NCI-H2029 treated with DMSO at 0.1 percent for 48 hours (cell line): ENCODE measurements at regions not wholly inside any gene's neighbourhood (a gene's known extent, or its start where the extent isn't known, plus 50 kb on each side); places are given as distances from the start of the nearest gene placed in this dataset.
"Not testable (repeated sequence)": the region's sequence is repeated elsewhere in the genome, so short reads cannot be mapped to it uniquely, and the experiment has no call there.

ENCODE experiments used
- DNase-seq: peaks from one replicate; lab custom pipeline; 2025; lab: John Stamatoyannopoulos, UW

GRCh38 chr18:37844209-37844970, 278.8 kb upstream of the CELF4 start:
- no peak for DNase-seq

- DNase-seq, result no peak
Measured at GRCh38 chr18:37838083-37838482, 272.5 kb upstream of the CELF4 start.

DNA sequence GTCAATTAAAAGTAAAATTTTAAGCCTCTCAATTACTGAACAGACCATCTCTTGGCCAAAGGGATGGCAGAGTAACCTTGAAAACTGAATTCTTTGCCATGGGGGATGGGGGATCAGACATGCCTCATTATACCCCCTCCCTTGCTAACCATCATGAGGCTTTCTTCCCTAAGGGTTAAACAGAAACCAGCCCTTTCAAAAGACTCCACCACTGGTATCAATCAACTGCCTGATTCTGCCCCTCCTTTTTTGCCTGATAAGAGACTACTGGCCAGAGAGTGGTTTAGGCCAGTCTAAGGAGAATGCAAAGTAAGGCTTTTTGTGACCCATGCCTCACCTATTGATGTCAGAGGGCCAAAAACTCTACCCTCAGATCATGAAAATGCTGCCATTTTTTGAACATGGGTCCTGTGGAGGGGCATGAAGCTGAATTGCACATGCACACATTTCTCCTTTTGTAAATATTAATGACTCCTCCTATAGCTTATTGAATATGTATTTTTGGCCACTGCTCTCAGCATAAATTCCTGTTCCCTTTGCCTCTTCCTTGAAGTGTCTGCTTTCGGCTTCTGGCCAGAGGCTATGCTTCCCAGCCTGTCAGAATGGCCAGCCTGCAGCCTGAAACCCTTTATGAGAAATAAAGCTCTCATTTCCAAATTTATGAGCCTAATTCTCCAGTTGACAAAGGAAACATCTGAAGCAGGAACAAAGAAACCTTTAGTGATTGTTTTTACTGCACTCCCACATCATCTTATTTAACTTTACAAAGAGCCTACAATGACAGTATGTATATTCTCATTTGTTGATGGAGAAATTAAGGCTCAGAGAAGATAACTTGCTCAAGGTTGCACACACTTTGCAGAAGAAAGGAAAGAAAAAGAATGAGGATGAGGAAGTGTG, 270.7 kb upstream of the CELF4 start:
- no peak for DNase-seq

GRCh38 chr18:37832010-37832695, 266.6 kb upstream of the CELF4 start:
- DNase-seq, result not testable (repeated sequence)

DNA sequence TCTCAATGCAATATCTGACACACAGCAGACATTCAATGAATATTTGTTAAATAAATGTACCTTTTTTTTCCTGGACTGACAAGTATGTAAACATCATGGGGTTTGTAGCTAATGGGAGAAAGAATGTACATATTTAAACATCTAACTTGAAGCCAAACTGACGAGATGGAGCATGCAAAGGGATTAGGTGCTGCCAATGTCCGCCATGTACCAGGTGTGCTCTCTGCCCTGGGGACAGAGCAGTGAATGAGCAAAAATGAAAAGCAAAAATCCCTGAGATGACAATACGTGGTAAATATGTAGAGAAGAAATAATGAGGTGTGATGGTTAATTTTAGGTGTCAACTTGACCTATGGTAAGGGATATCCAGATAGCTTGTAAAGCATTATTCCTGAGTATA, 247.4 kb upstream of the CELF4 start:
- DNase-seq, result no peak

DNA sequence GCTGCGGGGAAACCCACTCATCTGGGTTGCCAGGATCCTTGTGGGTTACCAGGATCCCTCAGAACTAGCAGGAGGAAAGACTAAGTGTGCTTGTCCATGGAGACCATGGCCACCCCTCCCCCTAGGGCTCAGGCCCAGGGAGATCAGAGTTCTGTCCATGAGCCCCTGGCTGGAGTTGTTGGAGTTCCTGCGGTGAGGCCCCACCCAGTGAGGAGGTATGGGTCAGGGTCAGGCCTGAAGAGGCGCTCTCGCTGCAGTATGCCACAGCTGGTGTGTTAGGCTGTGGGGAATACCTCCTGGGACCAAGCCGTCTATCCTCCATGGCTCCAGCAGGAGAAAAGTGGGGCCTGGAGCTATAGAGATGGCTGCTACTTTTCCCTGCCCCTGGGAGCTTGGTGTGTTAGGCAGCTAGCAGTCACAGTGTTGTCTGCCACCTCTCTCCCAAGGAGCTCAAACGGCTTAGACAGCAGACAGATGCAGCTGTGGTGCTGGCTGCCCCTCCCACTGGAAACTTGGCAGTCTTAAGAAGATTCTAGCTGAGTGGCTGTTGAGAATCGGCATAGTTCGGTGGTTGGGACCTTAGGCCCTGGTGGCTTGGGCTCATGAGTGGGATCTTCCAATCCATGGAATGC, 240.3 kb upstream of the CELF4 start:
- DNase-seq, result no peak

DNA sequence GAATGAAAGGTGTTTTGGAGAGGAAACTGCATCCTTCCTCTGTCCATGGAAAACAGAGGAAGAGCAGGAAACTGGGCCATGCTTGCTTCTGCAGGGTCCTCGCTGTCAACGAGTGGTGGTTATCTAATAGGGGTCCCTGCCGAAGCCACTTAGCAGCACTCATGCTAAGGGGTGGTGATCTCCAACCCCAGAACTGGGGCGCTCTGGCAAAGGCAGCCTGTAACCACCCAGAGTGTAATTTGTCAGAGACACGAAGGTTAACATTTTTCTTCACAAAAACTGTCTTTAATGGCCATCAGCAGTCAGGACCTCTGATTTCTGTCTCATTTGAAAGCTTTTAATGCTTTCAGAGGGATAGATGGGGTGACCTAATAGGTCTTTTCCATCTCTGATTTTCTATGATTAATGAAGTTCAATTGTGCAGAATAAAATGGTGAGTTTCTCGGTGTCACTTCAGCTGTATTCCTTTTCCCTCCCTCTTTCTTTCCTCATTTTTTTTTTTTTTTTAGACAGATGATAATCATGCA, 231.3 kb upstream of the CELF4 start:
- no peak for DNase-seq

DNA sequence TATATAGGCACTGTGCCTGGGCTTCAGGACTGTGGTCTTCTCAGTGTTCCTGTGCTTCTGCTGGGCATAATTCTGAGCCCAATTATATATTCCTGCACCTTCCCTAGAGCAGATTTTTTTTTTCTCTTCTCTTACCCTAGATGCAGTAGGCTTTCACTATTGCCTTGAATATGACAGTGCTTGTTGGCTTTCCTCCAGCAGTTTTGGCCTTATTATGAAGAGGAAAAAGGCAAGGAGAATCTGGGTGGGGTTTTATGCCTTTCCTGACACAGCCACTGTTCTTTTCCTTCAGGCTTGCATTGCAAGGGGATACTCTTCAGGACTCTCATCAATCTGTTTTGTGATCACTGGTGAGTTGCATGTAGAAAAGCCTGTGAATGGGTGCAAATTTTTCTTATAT, 221.9 kb upstream of the CELF4 start:
- no peak for DNase-seq

DNA sequence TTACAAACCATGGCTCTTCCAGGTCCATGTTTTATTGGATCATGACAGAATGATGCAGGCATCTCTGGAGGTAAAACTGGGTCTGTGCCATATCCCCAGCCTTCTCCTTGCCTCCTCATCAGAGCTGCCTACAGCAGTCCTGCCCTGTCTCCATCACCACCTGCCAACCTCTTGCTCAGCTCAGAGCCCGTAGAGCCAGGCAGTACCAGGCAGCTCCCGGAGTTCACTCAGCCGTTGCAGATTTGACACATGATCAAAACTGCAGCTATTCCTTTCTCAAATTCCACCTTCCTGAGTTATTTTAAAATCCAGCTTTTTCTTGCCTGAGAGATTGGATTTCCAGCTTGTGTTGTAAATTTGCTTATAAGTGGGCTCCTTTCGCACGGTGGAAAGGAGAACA, 218.2 kb upstream of the CELF4 start:
- DNase-seq, result no peak

GRCh38 chr18:37779220-37779619, 213.6 kb upstream of the CELF4 start:
- DNase-seq, result no peak

- DNase-seq, result no peak
Measured at GRCh38 chr18:37778417-37779165, 213.0 kb upstream of the CELF4 start.

DNA sequence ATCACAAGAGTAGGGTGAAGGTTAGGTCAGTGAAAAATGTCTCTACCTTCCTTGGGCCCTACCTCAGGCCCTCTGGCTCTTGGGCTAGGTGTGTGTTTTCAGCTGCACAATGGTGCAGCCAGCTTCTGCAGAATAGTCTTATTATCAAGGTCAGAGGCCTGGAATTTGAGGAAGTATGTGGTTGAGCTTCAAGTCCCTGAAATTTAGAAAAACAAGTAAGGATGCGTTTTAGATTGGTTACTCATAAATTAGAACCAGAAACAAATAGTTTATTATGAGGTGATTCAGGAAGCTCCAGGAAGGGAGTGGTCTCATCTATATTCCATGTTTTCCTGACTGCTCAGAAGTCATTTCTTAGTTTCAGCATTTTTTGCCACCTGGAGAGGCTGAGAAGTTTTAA, 204.2 kb upstream of the CELF4 start:
- no peak for DNase-seq

GRCh38 chr18:37764541-37765288, 199.1 kb upstream of the CELF4 start:
- no peak for DNase-seq

DNA sequence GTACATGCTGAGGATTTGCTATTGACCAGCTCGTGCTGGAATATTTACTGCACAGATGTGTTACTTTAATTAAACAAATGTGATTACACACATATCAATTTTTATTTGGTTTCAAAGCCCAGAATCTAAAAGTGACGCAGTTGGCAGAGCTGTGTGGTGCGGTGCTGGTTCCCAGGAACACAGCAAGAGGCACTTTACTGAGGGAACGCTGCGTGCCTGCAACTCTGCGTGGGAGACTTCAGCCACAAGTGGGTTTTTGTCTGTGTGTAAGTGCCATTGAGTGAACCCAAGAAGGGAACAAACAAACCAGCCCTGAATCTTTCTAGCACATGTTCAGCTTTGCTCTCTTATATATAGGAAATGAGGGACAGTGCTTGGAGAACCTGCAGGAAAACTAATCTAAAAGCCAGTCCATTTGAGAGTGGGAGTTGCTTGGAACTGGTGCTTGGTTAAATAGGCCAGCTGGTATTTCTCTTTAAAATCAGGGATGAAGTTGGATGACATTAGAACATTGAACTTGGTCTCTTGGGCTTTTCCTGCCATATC, 196.6 kb upstream of the CELF4 start:
- DNase-seq, result no peak

- no peak for DNase-seq
Measured at GRCh38 chr18:37754141-37754540, 188.5 kb upstream of the CELF4 start.

- no peak for DNase-seq
Measured at GRCh38 chr18:37742436-37742835, 176.8 kb upstream of the CELF4 start.

DNA sequence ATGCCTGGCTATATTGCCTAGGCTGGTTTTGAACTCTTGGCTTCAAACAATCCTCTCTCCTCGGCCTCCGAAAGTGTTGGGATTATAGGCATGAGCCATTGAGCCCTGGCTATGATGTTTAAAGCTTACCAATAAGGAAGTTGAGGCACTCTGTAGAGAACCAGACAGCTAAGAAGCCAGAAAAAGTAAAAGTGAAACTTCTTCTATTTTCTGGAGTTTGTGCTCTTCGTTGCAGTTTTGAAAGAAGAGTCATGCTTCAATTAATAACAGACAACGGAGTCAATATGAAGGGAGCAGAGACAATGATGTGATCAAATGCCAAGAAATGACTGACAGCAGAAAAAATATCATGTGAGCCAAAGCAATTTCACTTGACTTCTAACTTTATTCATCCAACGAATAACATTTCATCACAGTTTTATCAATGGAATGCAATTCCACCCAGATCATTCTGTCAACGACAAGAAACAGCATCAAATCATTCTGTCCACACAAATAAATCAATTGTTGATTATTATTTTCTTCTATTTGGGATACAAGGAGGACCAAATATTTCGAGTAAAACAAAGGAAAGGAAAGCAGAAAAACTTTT, 175.5 kb upstream of the CELF4 start:
- no peak for DNase-seq

GRCh38 chr18:37734406-37734805, 168.8 kb upstream of the CELF4 start:
- DNase-seq, result no peak

- no peak for DNase-seq
Measured at GRCh38 chr18:37729716-37730115, 164.1 kb upstream of the CELF4 start.

- DNase-seq, result no peak
Measured at GRCh38 chr18:37724206-37724605, 158.6 kb upstream of the CELF4 start.
